Caki2 (cell line): ENCODE measurements at regions not wholly inside any gene's neighbourhood (a gene's known extent, or its start where the extent isn't known, plus 50 kb on each side); places are given as distances from the start of the nearest gene placed in this dataset.

ENCODE experiments used
- DNase-seq: peaks from one replicate; pipeline ENCODE4 v3.0.0-alpha.2; 2015; ENCODE audit warnings: low read depth
- in situ Hi-C: cut with HindIII; loops from 2 replicates; pipeline ENCODE4 v1.10.0; 2016; ENCODE audit warnings: low sequenced_read_pairs, low pct_unique_long_range_greater_than_20kb, mixed read lengths

DNA sequence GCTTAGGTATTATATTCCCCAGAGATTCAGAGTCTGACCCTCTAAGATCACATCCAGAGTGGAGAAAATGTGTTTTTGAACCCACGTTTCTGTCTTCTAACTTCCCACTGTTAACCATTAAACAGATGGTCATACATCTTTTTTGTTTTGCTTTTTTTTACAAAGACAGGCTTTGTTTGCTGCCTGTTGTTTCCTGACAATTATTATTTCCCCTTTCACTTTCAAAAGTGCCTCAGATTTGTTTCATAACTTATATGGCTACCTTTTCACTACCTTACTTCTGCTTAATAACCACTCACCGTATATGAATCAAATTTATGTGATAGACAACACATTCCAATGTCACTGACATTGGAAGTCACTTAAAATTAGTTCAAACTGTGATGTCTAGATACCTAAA lies 142.2 kb downstream of the HS3ST1 start:
- no peak for DNase-seq
- in situ Hi-C loops = no loop called here

DNA sequence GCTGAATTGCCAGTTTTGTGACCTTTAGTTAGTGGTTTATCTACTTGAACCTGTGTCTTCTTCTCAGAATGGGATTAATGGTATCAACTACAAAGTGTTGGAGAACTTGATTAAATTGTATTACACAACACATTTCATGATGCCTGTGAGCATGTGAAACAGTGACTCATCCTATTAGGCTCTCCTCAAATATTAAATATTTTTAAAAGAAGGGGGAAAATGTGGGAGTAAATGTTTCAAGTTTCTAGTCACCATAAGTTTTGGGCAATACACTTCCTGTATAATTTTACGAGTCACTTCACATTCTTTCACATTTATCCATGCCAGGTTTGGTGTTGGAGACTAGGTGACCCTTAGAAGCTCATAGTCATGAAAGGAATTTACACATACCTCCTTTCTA lies 147.0 kb downstream of the HS3ST1 start:
- in situ Hi-C loops = no loop called here
- no peak for DNase-seq

DNA sequence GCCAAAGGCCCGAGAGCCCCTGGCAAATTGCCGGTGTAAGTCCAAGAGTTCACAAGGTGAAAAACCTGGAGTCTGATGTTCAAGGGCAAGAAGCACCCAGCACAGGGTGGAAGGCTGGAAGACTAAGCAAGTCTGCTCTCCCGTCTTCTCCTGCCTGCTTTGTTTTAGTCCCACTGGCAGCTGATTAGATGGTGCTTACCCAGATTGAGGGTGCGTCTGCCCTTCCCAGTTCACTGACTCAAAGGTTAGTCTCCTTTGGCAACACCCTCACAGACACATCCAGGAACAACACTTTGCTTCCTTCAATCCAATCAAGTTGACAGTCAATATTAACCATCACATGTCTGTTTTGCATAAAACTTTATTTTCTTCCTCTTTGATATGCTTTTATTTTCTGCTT lies 157.4 kb downstream of the HS3ST1 start:
- DNase-seq = no peak
- in situ Hi-C loops = no loop called here

DNA sequence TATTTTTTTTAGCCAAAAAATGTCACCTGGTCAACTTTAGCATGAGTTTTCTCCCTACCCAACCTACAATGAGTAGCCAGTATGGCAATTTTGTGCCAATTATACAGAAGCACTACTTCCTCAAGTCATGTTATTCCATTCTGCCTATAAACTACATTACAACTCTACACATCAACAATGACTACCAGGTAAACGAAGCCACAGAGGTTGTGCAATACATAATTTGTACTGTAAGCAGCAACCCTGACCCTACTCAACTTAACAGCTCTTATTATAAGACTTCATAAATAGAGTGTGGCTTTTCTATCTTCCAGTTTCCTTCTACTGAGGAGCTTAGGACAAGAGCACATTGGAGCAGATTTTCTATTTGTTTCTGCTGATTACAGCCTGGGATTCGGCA lies 160.5 kb downstream of the HS3ST1 start:
- in situ Hi-C loops = no loop called here
- no peak for DNase-seq

DNA sequence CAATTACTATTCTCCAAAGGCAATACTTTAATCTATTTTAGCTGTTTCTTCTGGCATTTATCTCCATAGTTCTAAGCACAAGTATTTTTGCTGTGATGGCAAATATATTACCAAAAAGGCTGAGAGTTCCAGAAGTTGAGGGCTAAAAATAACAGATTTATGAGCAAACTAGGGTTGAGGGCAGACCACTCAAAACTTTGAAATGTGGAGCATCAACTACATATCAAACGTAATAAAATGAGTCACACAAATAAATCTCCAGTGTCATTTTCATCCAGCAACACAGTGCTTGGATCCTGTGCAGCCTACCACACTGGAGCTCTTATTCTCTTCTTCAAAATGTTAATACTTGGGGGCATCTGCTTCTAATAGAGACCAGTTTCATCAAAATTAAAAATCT lies 163.9 kb downstream of the HS3ST1 start:
- in situ Hi-C loops = no loop called here
- no peak for DNase-seq

DNA sequence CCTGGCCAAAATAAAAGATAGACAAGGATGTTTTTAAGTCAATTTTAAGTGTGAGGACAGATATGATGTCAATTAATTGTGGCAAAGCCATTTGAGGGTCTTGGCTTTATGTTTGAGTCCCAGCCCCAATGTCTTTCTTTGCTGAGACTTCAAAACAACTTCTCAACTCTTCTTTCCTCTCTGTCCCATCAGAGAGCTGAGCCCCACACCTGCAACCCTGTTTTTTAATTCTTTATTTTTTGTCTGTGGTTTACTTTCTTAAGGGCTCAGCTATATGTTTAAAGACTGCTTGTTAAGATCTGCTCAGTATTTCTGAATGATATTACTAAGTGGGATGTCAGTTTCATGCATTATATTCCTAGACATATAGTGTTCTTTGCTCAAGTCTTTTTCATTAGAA lies 164.3 kb downstream of the HS3ST1 start:
- no peak for DNase-seq
- in situ Hi-C loops = no loop called here

DNA sequence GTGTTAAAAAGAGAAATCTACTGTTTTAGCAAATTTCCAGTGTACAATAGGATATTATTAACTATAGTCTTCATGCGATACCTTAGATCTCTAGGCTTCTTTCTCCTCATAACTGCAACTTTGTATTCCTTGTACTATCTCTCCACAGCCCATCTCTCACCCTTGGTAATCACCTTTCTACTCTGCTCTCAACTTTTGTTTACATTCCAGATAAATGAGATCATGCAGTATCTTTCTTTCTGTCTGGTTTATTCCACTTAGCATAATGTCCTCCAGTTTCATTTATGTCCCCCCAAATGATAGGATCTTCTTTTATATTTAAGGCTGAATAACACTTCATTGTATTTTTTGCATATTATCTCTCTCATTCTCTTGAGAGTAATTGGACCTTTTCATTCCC lies 165.5 kb downstream of the HS3ST1 start:
- no peak for DNase-seq
- in situ Hi-C loops = no loop called here

DNA sequence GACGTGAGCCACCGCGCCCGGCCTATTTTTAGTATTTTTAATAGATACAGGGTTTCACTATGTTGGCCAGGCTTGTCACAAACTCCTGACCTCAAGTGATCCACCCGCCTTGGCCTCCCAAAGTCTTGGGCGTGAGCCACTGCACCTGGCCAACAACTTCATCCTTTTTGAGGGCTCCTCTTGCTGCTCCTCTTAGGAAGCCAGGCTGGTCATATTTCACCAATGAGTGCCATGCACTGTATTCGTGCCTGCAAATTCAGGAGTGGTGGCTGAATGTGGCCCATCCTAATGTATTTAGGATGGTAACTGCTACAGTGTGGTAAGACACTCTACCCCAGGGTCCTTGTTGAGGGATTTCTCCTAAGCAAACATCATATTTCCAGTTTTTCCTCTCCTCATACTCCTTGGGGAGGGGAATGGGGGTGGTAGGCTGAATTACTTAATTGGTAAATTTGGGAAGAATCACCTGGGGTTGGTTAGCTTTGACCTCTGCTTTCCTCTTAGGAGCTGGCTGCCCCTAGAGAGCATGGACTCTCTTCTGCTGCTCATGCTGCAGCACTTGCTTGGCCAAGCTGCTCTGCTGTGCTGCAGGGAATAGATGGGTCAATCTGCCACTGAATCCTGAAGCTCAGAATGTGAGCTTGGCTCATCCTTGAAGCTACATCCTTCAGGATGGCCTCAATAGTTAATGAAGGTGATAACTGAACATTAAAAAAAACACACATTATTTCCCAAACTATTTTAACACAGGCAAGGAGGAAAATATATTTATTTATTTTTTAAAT lies 167.4 kb downstream of the HS3ST1 start:
- in situ Hi-C loops = no loop called here
- DNase-seq = no peak

DNA sequence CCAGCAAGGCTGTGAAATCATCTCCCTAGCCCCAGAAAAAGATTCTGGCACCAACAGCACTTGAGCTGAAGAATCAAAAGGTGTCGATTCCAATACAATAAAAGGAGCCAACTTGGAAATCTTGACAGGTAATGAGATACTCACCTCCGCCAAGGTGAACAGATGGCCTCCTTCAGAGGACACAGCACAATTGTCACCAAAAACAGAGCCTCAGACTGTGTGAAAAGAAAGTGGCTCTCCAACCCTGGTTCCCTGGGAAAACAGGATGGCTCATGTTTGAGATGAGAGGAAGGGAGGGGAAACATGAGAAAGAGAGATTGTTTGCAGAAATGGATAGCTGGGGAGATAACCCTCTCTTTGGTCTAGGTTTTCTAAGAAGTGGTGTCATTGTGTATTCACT lies 168.9 kb downstream of the HS3ST1 start:
- in situ Hi-C loops = no loop called here

DNA sequence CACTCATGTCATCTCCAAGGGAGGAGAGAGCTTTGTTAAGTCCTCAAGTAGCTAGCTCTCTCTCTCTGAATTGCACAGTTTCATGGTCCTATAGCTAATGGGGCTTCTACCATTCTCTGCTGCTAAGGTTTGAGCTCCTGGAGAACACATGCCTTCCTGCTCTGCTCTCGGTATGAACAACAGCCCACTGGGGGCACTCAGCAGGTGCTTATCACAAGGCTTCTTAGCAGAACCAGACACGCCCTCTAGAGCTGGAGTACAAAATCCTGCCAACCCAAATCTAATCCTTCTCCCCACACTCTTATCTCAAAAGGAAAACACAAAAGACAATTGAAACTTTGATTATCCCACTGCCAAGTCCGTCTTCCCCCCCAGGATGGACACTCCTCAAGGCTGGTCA lies 176.5 kb downstream of the HS3ST1 start:
- in situ Hi-C loops = no loop called here
- DNase-seq = no peak

More for the DNA sequence above, 168.9 kb downstream of the HS3ST1 start:
- DNase-seq = no peak

DNA sequence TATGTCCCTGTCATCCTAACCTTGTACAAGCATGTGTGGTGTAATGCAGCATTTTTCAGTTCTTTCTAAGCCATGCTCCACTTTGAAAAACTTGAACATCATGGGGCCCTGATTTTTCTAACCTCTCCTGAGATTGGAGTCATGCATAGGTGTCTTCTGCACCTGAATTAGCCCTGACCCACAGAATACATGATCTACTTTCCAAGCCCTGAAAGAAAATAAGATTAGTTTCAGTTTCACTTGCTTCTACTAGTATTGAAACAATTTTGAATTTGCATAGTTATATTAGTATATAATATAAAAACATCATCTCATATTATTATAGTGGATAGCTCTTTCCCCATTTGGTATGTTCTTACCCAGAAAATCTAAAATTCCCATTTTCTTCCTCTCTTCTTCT lies 178.2 kb downstream of the HS3ST1 start:
- no peak for DNase-seq
- in situ Hi-C loops = no loop called here

DNA sequence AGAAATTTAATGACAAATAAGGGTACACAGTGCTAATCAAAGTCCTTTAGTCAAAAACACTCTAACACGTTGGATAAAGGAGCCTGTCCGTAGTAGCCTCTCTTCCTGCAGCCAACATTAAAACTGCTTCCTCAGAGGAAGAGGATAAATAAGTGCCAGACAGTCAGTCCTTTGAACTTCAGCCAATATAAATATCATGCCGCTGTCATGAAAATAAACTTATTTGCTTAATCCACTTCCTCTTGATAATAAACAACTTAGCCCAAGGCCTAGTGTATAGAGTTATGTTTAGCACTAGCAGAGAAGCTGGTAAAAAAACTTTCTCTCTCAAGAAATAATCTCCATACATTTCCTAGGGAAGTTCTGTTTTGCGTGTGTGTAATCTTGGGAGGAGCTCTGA lies 196.7 kb downstream of the HS3ST1 start:
- in situ Hi-C loops = no loop called here
- no peak for DNase-seq

DNA sequence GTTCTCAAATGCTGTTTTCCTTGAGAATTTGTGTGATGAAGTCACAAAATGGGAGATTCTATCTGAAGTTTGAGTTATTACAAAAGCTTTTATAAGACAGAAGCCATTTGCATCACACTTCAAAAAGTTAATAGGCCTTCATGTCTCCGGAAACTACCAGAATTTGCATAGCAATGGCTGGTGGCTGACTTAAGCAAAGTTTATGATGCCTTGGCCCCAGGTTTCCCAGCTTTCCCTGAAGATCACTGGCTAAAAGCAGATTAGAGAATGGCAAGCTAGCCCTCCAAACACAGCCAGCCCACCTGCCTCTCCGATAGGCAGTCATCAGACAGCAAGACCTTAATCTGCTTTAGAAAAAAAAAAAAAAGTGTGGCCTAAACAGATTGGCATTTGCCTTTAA lies 197.8 kb downstream of the HS3ST1 start:
- in situ Hi-C loops = no loop called here
- no peak for DNase-seq

DNA sequence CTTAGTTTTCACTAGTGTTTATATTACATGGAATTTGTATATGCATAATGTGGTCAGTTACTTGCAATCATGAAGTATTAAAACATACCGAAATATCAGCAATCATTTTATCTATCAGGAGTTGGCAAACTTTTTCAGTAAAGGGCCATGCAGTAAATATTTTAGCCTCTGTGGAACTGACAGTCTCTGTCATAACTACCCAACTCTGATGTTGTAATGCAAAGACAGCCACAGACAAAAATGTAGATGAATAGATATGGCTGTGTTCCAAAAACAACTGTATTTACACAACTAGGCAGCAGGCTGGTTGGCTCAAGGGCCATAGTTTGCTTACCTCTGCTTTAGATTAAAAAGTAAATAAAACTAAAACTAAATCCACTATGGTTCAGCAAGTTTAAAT lies 200.2 kb downstream of the HS3ST1 start:
- no peak for DNase-seq
- in situ Hi-C loops = no loop called here

DNA sequence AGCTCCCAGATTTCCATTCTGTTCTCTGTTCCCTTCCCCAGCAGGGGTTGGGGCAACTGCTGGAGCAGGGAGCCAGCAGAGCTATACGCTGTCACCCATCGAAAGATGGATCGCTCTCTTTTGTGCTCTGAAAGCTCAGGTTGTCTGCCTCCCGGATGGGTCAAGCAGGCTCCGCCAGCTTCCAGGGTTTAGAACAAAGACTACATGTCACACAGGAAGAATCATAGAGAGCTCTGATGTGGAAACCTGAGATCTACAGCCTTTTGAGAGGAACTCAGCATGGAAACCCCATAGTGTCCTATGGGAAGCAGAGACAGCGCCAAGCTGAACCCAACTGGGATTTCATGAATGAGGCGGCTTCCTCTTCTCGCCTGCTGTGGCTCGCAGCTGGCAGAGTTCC lies 205.4 kb downstream of the HS3ST1 start:
- no peak for DNase-seq
- in situ Hi-C loops = no loop called here

DNA sequence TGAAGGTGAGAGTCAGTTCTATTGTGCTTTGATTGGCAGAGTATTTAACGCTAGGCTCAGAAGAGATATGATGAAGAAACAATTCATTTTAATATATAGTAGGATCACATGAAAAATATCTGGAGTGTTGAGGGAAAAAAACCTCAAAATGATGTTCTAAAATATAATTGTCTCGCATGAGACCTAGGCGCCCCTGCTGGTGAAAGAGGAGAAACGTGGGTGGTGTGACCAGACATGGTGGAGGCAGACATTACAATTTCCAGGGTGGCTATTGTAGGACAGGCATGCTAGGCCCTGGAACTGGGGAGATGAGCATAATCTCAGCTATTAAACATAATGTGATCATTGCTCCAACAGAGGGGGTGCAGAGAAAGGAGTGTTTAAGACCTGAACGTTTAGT lies 210.0 kb downstream of the HS3ST1 start:
- no peak for DNase-seq
- in situ Hi-C loops = no loop called here

DNA sequence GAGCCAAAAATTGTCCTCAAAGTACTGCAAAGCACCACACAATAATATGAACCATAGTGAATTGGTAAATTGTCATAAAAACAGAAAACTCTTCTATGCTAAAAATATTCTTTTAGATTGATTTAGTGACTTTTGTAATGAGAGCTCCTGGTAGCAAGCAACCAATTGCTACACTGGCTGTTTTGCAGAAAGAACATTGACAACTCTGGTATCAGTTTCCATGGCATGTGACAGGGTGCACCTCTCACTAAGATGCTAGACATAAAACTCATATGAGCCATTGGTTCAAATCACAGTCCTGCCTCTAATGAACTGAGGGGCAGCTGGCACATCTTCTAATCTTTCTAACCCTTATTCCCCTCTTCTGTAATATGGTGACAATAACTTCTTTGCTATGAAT lies 212.2 kb downstream of the HS3ST1 start:
- DNase-seq = no peak
- in situ Hi-C loops = no loop called here

DNA sequence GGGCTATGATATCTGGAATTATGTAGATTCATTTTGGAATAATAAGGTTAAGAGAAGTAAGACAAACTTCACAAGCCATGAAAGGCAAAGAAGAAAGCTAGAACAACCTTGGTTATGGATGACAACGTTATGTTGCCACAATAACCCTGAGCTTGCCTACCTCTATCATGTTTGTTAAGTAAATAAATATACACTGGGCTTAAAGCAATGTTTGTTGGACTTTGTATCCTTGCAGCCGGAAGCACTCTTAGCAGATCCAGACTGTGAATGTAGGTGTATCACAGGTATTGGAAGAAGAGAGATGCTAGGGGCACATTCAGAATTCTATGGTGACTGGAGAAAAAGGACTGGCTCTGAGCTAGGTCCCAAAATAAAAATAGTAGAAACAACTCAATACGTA lies 214.4 kb downstream of the HS3ST1 start:
- in situ Hi-C loops = no loop called here

DNA sequence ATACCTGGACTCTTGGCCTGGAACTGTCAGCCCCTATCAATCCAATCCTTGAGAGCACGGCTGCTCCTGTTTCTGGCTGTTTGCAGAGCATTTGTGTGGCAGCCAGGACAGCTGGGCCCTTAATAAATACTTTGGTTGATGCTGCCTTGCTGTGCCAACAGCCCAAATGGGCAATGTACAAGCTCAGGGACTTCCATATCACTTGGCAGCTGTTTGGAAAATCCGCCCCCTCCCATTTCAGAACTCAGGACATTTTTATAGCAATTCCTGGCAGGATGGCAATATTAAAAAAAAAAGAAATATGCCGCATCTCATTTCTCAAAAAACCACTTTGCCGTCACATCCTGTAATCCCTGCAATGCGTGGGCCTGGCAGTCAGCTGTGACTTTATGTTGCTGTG lies 218.9 kb downstream of the HS3ST1 start:
- in situ Hi-C loops = no loop called here
- no peak for DNase-seq

More for the DNA sequence above, 214.4 kb downstream of the HS3ST1 start:
- DNase-seq = no peak

DNA sequence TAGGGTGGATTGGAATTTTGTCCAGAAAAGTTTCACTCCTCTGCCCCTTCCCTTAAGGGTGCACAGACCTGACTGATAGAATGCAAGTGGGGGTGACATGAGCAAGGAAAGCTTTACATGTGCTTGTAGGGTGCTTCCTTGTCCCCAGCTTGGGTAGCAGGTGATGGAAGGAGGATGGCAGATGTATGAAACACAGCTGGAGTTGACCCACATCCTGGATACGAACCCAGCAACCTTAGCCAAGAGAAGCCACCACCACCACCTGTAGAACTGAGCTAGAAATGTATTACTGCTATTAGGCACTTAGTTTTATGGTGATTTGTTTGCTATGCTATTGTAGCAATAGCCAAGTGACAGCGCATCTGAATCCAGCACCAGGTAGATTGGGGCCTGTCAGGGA lies 227.4 kb downstream of the HS3ST1 start:
- in situ Hi-C loops = no loop called here
- no peak for DNase-seq
